ENCODE measurements at regions not wholly inside any gene's neighbourhood (a gene's known extent, or its start where the extent isn't known, plus 50 kb on each side); places are given as distances from the start of the nearest gene placed in this dataset.

DNA sequence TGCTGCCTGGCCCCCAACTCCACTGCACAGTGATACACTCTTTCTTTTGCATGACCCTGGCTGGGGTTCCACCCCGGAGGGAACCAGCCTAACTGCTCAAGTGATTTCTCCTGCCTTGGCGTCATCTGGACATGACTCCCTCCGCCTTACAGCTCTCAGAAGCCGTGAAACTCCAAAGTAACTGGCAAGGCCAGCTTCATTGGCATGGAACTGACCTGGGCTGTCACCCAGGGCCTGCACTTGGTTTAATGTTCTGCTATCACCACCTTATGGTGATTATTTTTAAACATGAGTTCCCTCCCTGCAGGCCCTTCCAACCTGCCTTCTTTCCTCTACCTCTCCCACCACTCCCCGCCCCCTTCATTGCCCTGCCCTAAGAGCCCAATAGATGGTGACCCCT lies 139.7 kb upstream of the CDH5 start:
- H3K36me3 ChIP-seq (ENCODE audit: control insufficient read depth, low read length), result no peaks in the 10 kb centered on the region
- H3K9me3 ChIP-seq (ENCODE audit: control insufficient read depth, insufficient read depth, low read length), result no peaks in the 10 kb centered on the region
- H3K4me2 ChIP-seq (ENCODE audit: low read length), result no peak overlapping the region
- H4K20me1 ChIP-seq (ENCODE audit: control insufficient read depth, insufficient read depth, low read depth, low read length), result no peaks in the 10 kb centered on the region
- no peaks in the 10 kb centered on the region for H3K27me3 ChIP-seq (ENCODE audit: control insufficient read depth, low read length)
- H3K4me1 ChIP-seq (ENCODE audit: control insufficient read depth, low read length), result no peaks in the 10 kb centered on the region
- TF ChIP-seq, protein P1, sequence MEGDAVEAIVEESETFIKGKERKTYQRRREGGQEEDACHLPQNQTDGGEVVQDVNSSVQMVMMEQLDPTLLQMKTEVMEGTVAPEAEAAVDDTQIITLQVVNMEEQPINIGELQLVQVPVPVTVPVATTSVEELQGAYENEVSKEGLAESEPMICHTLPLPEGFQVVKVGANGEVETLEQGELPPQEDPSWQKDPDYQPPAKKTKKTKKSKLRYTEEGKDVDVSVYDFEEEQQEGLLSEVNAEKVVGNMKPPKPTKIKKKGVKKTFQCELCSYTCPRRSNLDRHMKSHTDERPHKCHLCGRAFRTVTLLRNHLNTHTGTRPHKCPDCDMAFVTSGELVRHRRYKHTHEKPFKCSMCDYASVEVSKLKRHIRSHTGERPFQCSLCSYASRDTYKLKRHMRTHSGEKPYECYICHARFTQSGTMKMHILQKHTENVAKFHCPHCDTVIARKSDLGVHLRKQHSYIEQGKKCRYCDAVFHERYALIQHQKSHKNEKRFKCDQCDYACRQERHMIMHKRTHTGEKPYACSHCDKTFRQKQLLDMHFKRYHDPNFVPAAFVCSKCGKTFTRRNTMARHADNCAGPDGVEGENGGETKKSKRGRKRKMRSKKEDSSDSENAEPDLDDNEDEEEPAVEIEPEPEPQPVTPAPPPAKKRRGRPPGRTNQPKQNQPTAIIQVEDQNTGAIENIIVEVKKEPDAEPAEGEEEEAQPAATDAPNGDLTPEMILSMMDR (IDR thresholded peaks at IDR 0.05; ENCODE audit: low read depth, low read length, poor library complexity, severe bottlenecking), result no peak
- TF ChIP-seq EZH2phosphoT487 (IDR thresholded peaks at IDR 0.05; ENCODE audit: borderline replicate concordance, low read length), result no peak
- no peak overlapping the region for H3K27ac ChIP-seq (ENCODE audit: low read depth, low read length)
- no peaks in the 10 kb centered on the region for H3K9me2 ChIP-seq (replicated peaks; ENCODE audit: control insufficient read depth, low read length)
- no peaks in the 10 kb centered on the region for H3F3A ChIP-seq (ENCODE audit: control insufficient read depth, insufficient read depth)
- H3K79me2 ChIP-seq (ENCODE audit: control insufficient read depth, low read length), result no peaks in the 10 kb centered on the region
- no peak overlapping the region for H3K4me3 ChIP-seq (ENCODE audit: low read length)

DNA sequence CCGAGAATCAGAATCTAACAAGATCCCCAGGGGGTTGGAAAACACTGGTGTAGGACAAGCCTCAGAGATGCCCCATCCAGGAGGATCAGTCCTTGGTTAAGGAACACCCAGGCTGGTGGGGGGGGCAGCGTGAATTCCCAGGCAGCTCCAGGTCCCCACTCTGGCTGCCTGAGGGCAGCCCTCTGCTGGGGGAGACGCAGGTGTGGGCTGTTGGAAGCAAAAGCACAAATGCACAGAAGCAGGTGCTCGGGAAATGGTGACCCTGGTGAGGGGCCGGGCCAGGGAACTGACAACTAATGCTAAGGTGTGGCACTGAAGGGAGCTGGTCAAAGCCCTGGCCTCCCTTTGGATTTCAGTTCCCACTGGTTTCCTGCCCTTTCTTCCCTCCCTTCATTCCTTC lies 140.8 kb upstream of the CDH5 start:
- Histone ChIP-seq H3K4me1 (ENCODE audit: control insufficient read depth, low read length) (no peaks in the 10 kb centered on the region), H4K20me1 (ENCODE audit: control insufficient read depth, insufficient read depth, low read depth, low read length) (no peaks in the 10 kb centered on the region), H3F3A (ENCODE audit: control insufficient read depth, insufficient read depth) (no peaks in the 10 kb centered on the region), H3K9me3 (ENCODE audit: control insufficient read depth, insufficient read depth, low read length) (no peaks in the 10 kb centered on the region), H3K36me3 (ENCODE audit: control insufficient read depth, low read length) (no peaks in the 10 kb centered on the region), H3K27me3 (ENCODE audit: control insufficient read depth, low read length) (no peaks in the 10 kb centered on the region), H3K79me2 (ENCODE audit: control insufficient read depth, low read length) (no peaks in the 10 kb centered on the region), H3K4me2 (ENCODE audit: low read length) (no peak overlapping the region), H3K4me3 (ENCODE audit: low read length) (no peak overlapping the region), H3K27ac (ENCODE audit: low read depth, low read length) (no peak overlapping the region), H3K9me2 (replicated peaks; ENCODE audit: control insufficient read depth, low read length) (no peaks in the 10 kb centered on the region)
- TF ChIP-seq, protein P1 (IDR thresholded peaks at IDR 0.05; ENCODE audit: low read depth, low read length, poor library complexity, severe bottlenecking), result no peak

DNA sequence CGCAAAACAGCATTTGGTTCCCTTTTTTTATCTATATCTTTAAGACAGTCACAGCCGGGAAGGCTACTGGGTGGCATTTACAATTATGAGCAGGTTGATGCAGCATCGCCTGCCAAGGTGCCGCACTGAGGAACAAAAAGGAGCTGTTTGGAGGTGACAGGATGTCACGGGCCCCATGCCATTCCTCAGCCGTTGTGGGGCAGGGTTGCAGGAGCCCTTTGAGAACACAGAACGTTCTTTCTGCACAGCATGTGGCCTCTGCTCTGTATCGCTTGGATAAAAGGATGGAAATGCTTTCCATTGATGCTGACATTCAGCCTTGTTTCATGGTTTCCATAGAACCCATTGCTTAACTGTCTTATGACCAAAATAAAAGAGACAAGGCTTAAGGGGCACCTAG lies 141.9 kb upstream of the CDH5 start:
- H3K4me1 ChIP-seq (ENCODE audit: control insufficient read depth, low read length), result no peaks in the 10 kb centered on the region
- H3K36me3 ChIP-seq (ENCODE audit: control insufficient read depth, low read length), result no peaks in the 10 kb centered on the region
- H3K27me3 ChIP-seq (ENCODE audit: control insufficient read depth, low read length), result no peaks in the 10 kb centered on the region
- no peak overlapping the region for H3K27ac ChIP-seq (ENCODE audit: low read depth, low read length)
- H3K9me3 ChIP-seq (ENCODE audit: control insufficient read depth, insufficient read depth, low read length), result no peaks in the 10 kb centered on the region
- TF ChIP-seq, protein P1 (IDR thresholded peaks at IDR 0.05; ENCODE audit: low read depth, low read length, poor library complexity, severe bottlenecking), result no peak
- TF ChIP-seq EZH2phosphoT487 (IDR thresholded peaks at IDR 0.05; ENCODE audit: borderline replicate concordance, low read length), result no peak
- H3K9me2 ChIP-seq (replicated peaks; ENCODE audit: control insufficient read depth, low read length), result no peaks in the 10 kb centered on the region
- no peaks in the 10 kb centered on the region for H3K79me2 ChIP-seq (ENCODE audit: control insufficient read depth, low read length)
- H4K20me1 ChIP-seq (ENCODE audit: control insufficient read depth, insufficient read depth, low read depth, low read length), result no peaks in the 10 kb centered on the region
- H3K4me2 ChIP-seq (ENCODE audit: low read length), result no peak overlapping the region
- no peaks in the 10 kb centered on the region for H3F3A ChIP-seq (ENCODE audit: control insufficient read depth, insufficient read depth)
- no peak overlapping the region for H3K4me3 ChIP-seq (ENCODE audit: low read length)

DNA sequence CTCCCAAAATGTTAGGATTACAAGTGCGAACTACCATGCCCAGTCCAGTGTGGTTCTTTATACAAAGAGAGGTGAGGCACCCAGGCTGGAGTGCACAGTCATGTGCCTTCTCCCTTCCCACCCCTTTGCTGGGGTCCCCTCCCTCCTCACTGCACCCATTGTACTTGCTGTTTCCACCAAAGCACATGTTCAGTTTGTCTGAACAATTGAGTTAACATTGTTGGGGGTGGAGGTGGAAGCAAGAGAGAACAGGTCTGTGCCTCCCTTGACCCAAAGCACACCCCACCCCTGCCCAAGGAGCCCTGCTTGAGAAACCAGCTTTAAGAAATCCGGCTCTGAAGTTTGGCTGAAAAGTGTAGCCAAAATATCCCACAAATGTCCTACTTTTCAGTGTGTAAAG lies 142.3 kb upstream of the CDH5 start:
- H4K20me1 ChIP-seq (ENCODE audit: control insufficient read depth, insufficient read depth, low read depth, low read length), result no peaks in the 10 kb centered on the region
- no peaks in the 10 kb centered on the region for H3K27me3 ChIP-seq (ENCODE audit: control insufficient read depth, low read length)
- no peak overlapping the region for H3K4me3 ChIP-seq (ENCODE audit: low read length)
- no peaks in the 10 kb centered on the region for H3K4me1 ChIP-seq (ENCODE audit: control insufficient read depth, low read length)
- no peak overlapping the region for H3K4me2 ChIP-seq (ENCODE audit: low read length)
- H3F3A ChIP-seq (ENCODE audit: control insufficient read depth, insufficient read depth), result no peaks in the 10 kb centered on the region
- no peaks in the 10 kb centered on the region for H3K9me3 ChIP-seq (ENCODE audit: control insufficient read depth, insufficient read depth, low read length)
- no peaks in the 10 kb centered on the region for H3K36me3 ChIP-seq (ENCODE audit: control insufficient read depth, low read length)
- no peaks in the 10 kb centered on the region for H3K79me2 ChIP-seq (ENCODE audit: control insufficient read depth, low read length)
- H3K27ac ChIP-seq (ENCODE audit: low read depth, low read length), result no peak overlapping the region
- no peak for TF ChIP-seq EZH2phosphoT487 (IDR thresholded peaks at IDR 0.05; ENCODE audit: borderline replicate concordance, low read length)
- TF ChIP-seq, protein P1 (IDR thresholded peaks at IDR 0.05; ENCODE audit: low read depth, low read length, poor library complexity, severe bottlenecking), result no peak
- H3K9me2 ChIP-seq (replicated peaks; ENCODE audit: control insufficient read depth, low read length), result no peaks in the 10 kb centered on the region

All from DOHH2 (cell line).